ENCODE measurements at regions not wholly inside any gene's neighbourhood (a gene's known extent, or its start where the extent isn't known, plus 50 kb on each side); places are given as distances from the start of the nearest gene placed in this dataset.
"Not testable (repeated sequence)": the region's sequence is repeated elsewhere in the genome, so short reads cannot be mapped to it uniquely, and the experiment has no call there.

GRCh38 chr21:7744406-7745099, 2776.8 kb upstream of the TPTE start:
- TF ChIP-seq POLR2A (IDR thresholded peaks at IDR 0.05; ENCODE audit: low read length); PHF8 (IDR thresholded peaks at IDR 0.05; ENCODE audit: borderline replicate concordance, low read depth); CHD4 (IDR thresholded peaks at IDR 0.05; ENCODE audit: borderline replicate concordance); CEBPB (IDR thresholded peaks at IDR 0.05); CTCF (IDR thresholded peaks at IDR 0.05); ELK1 (IDR thresholded peaks at IDR 0.05; ENCODE audit: low read depth, low read length): not testable (repeated sequence)
